ENCODE measurements at regions not wholly inside any gene's neighbourhood (a gene's known extent, or its start where the extent isn't known, plus 50 kb on each side); places are given as distances from the start of the nearest gene placed in this dataset.

GRCh38 chr10:30117812-30118501 is 58.6 kb upstream of the JCAD start:
- no peaks in the 10 kb centered on the region for H3K27me3 ChIP-seq (ENCODE audit: insufficient read depth, low read length, poor library complexity)
- no peak overlapping the region for H2AFZ ChIP-seq (ENCODE audit: low read depth, low read length)
- no peaks in the 10 kb centered on the region for H4K20me1 ChIP-seq (ENCODE audit: insufficient read depth, low read length)
- H3K79me2 ChIP-seq (ENCODE audit: insufficient read depth, low read length): no peaks in the 10 kb centered on the region
- no peaks in the 10 kb centered on the region for H3K4me1 ChIP-seq (ENCODE audit: insufficient read depth, low read length)
- DNase-seq (no peak), ATAC-seq (ENCODE audit: insufficient read depth, low read depth) (no peak)
- H3K27ac ChIP-seq (ENCODE audit: low read length): no peak overlapping the region
- TF ChIP-seq CTCF (IDR thresholded peaks at IDR 0.05; ENCODE audit: borderline replicate concordance, extremely low read depth, low read length, poor library complexity, severe bottlenecking) (no peak), EZH2 (IDR thresholded peaks at IDR 0.05; ENCODE audit: borderline replicate concordance, low read depth, low read length, severe bottlenecking) (no peak)
- H3K4me2 ChIP-seq (ENCODE audit: insufficient read depth, low read length): no peak overlapping the region
- no peak overlapping the region for H3K9ac ChIP-seq (ENCODE audit: low read depth, low read length)
- no peaks in the 10 kb centered on the region for H3K36me3 ChIP-seq (ENCODE audit: insufficient read depth, low read length)
- no peaks in the 10 kb centered on the region for H3K9me3 ChIP-seq (ENCODE audit: insufficient read depth, low read length, severe bottlenecking)
- H3K4me3 ChIP-seq (ENCODE audit: low read depth in 1 of 2, low read length in 2 of 2): no peak overlapping the region

DNA sequence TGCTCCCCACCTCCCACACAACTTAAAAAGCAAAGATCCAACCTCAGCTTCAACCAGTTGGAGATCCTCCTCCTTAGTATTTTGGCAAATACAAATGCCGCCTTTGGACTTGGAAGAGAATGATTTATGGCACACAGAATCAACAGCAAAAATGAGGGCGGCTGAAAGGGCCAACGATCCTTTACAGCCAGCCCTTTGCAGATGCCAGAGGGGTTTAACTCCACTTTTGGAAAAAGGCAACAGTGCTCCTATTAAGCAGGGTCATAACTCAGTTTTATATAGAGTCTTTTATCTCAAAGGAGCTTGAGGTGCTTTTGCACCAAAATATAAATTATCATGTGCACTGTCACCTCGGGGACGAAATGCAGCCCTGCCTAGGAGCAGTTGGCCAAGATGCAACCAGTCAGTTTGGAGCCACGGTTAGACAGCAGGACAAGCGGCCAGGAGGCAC is 56.7 kb upstream of the JCAD start:
- Histone ChIP-seq H3K4me3 (ENCODE audit: low read depth in 1 of 2, low read length in 2 of 2) (no peak overlapping the region), H3K36me3 (ENCODE audit: insufficient read depth, low read length) (no peaks in the 10 kb centered on the region), H3K27ac (ENCODE audit: low read length) (no peak overlapping the region), H2AFZ (ENCODE audit: low read depth, low read length) (no peak overlapping the region), H3K9ac (ENCODE audit: low read depth, low read length) (no peak overlapping the region), H3K4me2 (ENCODE audit: insufficient read depth, low read length) (no peak overlapping the region), H3K9me3 (ENCODE audit: insufficient read depth, low read length, severe bottlenecking) (no peaks in the 10 kb centered on the region), H3K4me1 (ENCODE audit: insufficient read depth, low read length) (no peaks in the 10 kb centered on the region), H3K79me2 (ENCODE audit: insufficient read depth, low read length) (no peaks in the 10 kb centered on the region), H4K20me1 (ENCODE audit: insufficient read depth, low read length) (no peaks in the 10 kb centered on the region), H3K27me3 (ENCODE audit: insufficient read depth, low read length, poor library complexity) (no peaks in the 10 kb centered on the region)
- no peak for TF ChIP-seq EZH2 (IDR thresholded peaks at IDR 0.05; ENCODE audit: borderline replicate concordance, low read depth, low read length, severe bottlenecking)
- TF ChIP-seq CTCF (IDR thresholded peaks at IDR 0.05; ENCODE audit: borderline replicate concordance, extremely low read depth, low read length, poor library complexity, severe bottlenecking): no peak
- no peak for ATAC-seq (ENCODE audit: insufficient read depth, low read depth)
- DNase-seq: no peak

DNA sequence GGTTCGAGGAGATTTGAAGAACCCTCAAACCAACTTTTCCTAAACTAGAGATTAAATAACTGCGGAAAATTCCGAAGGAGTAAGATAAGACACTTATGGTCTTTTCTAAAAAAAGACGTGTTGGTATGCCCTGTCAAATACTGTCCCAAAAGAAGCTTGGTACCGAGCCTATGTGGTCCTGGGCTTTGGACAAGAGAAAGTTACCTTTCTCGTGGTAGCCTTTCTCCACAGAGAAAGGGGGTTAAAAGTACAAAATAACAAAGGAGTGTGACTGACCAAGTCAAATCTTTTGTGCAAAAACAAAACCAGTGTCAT is 56.2 kb upstream of the JCAD start:
- ATAC-seq (ENCODE audit: insufficient read depth, low read depth): no peak
- no peak for DNase-seq
- H3K79me2 ChIP-seq (ENCODE audit: insufficient read depth, low read length): no peaks in the 10 kb centered on the region
- TF ChIP-seq EZH2 (IDR thresholded peaks at IDR 0.05; ENCODE audit: borderline replicate concordance, low read depth, low read length, severe bottlenecking): no peak
- no peak for TF ChIP-seq CTCF (IDR thresholded peaks at IDR 0.05; ENCODE audit: borderline replicate concordance, extremely low read depth, low read length, poor library complexity, severe bottlenecking)
- H3K4me3 ChIP-seq (ENCODE audit: low read depth in 1 of 2, low read length in 2 of 2): no peak overlapping the region
- no peaks in the 10 kb centered on the region for H3K36me3 ChIP-seq (ENCODE audit: insufficient read depth, low read length)
- no peak overlapping the region for H2AFZ ChIP-seq (ENCODE audit: low read depth, low read length)
- no peaks in the 10 kb centered on the region for H4K20me1 ChIP-seq (ENCODE audit: insufficient read depth, low read length)
- no peak overlapping the region for H3K4me2 ChIP-seq (ENCODE audit: insufficient read depth, low read length)
- no peaks in the 10 kb centered on the region for H3K4me1 ChIP-seq (ENCODE audit: insufficient read depth, low read length)
- H3K27me3 ChIP-seq (ENCODE audit: insufficient read depth, low read length, poor library complexity): no peaks in the 10 kb centered on the region
- H3K27ac ChIP-seq (ENCODE audit: low read length): no peak overlapping the region
- H3K9ac ChIP-seq (ENCODE audit: low read depth, low read length): no peak overlapping the region
- no peaks in the 10 kb centered on the region for H3K9me3 ChIP-seq (ENCODE audit: insufficient read depth, low read length, severe bottlenecking)
